ENCODE measurements at regions not wholly inside any gene's neighbourhood (a gene's known extent, or its start where the extent isn't known, plus 50 kb on each side); places are given as distances from the start of the nearest gene placed in this dataset.

GRCh38 chr15:38961931-38962330 is 397.3 kb upstream of the RASGRP1 start:
- Histone ChIP-seq H3K9me3 (ENCODE audit: insufficient read depth, low read length) (no peaks in the 10 kb centered on the region), H3K36me3 (ENCODE audit: insufficient read depth, insufficient read length, low read length) (no peaks in the 10 kb centered on the region), H3K4me1 (ENCODE audit: insufficient read depth, insufficient read length) (no peaks in the 10 kb centered on the region), H3K4me3 (ENCODE audit: insufficient read length, low read depth) (no peak overlapping the region), H3K9ac (ENCODE audit: insufficient read length, low read depth) (no peak overlapping the region), H3K27me3 (ENCODE audit: insufficient read depth, insufficient read length) (no peaks in the 10 kb centered on the region)
- TF ChIP-seq SUZ12 (IDR thresholded peaks at IDR 0.05; ENCODE audit: extremely low read depth, insufficient read depth, insufficient read length) (no peak), ZNF274 (IDR thresholded peaks at IDR 0.05; ENCODE audit: low read depth, low read length) (no peak), YY1 (IDR thresholded peaks at IDR 0.05; ENCODE audit: insufficient read depth, insufficient read length) (no peak)
- no peak for DNase-seq (ENCODE audit: low read depth, low spot score)

GRCh38 chr15:38972831-38973230 is 408.2 kb upstream of the RASGRP1 start:
- TF ChIP-seq SUZ12 (IDR thresholded peaks at IDR 0.05; ENCODE audit: extremely low read depth, insufficient read depth, insufficient read length) = no peak
- no peak for TF ChIP-seq YY1 (IDR thresholded peaks at IDR 0.05; ENCODE audit: insufficient read depth, insufficient read length)
- no peak for TF ChIP-seq ZNF274 (IDR thresholded peaks at IDR 0.05; ENCODE audit: low read depth, low read length)
- Histone ChIP-seq H3K9ac (ENCODE audit: insufficient read length, low read depth) (no peak overlapping the region), H3K36me3 (ENCODE audit: insufficient read depth, insufficient read length, low read length) (no peaks in the 10 kb centered on the region), H3K4me1 (ENCODE audit: insufficient read depth, insufficient read length) (no peaks in the 10 kb centered on the region), H3K4me3 (ENCODE audit: insufficient read length, low read depth) (no peak overlapping the region), H3K27me3 (ENCODE audit: insufficient read depth, insufficient read length) (no peaks in the 10 kb centered on the region), H3K9me3 (ENCODE audit: insufficient read depth, low read length) (0 out of 2 replicates have a peak, but pooled peaks cover 3% of the 10 kb centered on the region)
- DNase-seq (ENCODE audit: low read depth, low spot score) = no peak

- TF ChIP-seq YY1 (IDR thresholded peaks at IDR 0.05; ENCODE audit: insufficient read depth, insufficient read length) = no peak
- no peak for TF ChIP-seq ZNF274 (IDR thresholded peaks at IDR 0.05; ENCODE audit: low read depth, low read length)
- TF ChIP-seq SUZ12 (IDR thresholded peaks at IDR 0.05; ENCODE audit: extremely low read depth, insufficient read depth, insufficient read length) = no peak
- H3K4me3 ChIP-seq (ENCODE audit: insufficient read length, low read depth) = no peak overlapping the region
- no peaks in the 10 kb centered on the region for H3K4me1 ChIP-seq (ENCODE audit: insufficient read depth, insufficient read length)
- no peak for DNase-seq (ENCODE audit: low read depth, low spot score)
- H3K36me3 ChIP-seq (ENCODE audit: insufficient read depth, insufficient read length, low read length) = no peaks in the 10 kb centered on the region
- H3K9me3 ChIP-seq (ENCODE audit: insufficient read depth, low read length) = 0 out of 2 replicates have a peak, but pooled peaks cover 3% of the 10 kb centered on the region
- H3K27me3 ChIP-seq (ENCODE audit: insufficient read depth, insufficient read length) = no peaks in the 10 kb centered on the region
- no peak overlapping the region for H3K9ac ChIP-seq (ENCODE audit: insufficient read length, low read depth)
Measured at GRCh38 chr15:38975282-38975990, 410.8 kb upstream of the RASGRP1 start.

- peak; percentile 18 for DNase-seq (ENCODE audit: low read depth, low spot score)
- TF ChIP-seq ZNF274 (IDR thresholded peaks at IDR 0.05; ENCODE audit: low read depth, low read length) (no peak), YY1 (IDR thresholded peaks at IDR 0.05; ENCODE audit: insufficient read depth, insufficient read length) (no peak), SUZ12 (IDR thresholded peaks at IDR 0.05; ENCODE audit: extremely low read depth, insufficient read depth, insufficient read length) (no peak)
Measured at GRCh38 chr15:38991126-38991525, 426.5 kb upstream of the RASGRP1 start.

GRCh38 chr15:38991701-38992100 is 427.1 kb upstream of the RASGRP1 start:
- TF ChIP-seq SUZ12 (IDR thresholded peaks at IDR 0.05; ENCODE audit: extremely low read depth, insufficient read depth, insufficient read length) (no peak), YY1 (IDR thresholded peaks at IDR 0.05; ENCODE audit: insufficient read depth, insufficient read length) (no peak), ZNF274 (IDR thresholded peaks at IDR 0.05; ENCODE audit: low read depth, low read length) (no peak)
- Histone ChIP-seq H3K4me3 (ENCODE audit: insufficient read length, low read depth) (no peak overlapping the region), H3K36me3 (ENCODE audit: insufficient read depth, insufficient read length, low read length) (no peaks in the 10 kb centered on the region), H3K4me1 (ENCODE audit: insufficient read depth, insufficient read length) (no peaks in the 10 kb centered on the region), H3K27me3 (ENCODE audit: insufficient read depth, insufficient read length) (no peaks in the 10 kb centered on the region), H3K9ac (ENCODE audit: insufficient read length, low read depth) (no peak overlapping the region), H3K9me3 (ENCODE audit: insufficient read depth, low read length) (no peaks in the 10 kb centered on the region)
- no peak for DNase-seq (ENCODE audit: low read depth, low spot score)

More at GRCh38 chr15:38991126-38991525, 426.5 kb upstream of the RASGRP1 start:
- Histone ChIP-seq H3K4me3 (ENCODE audit: insufficient read length, low read depth) (no peak overlapping the region), H3K9me3 (ENCODE audit: insufficient read depth, low read length) (no peaks in the 10 kb centered on the region), H3K9ac (ENCODE audit: insufficient read length, low read depth) (no peak overlapping the region), H3K27me3 (ENCODE audit: insufficient read depth, insufficient read length) (no peaks in the 10 kb centered on the region), H3K4me1 (ENCODE audit: insufficient read depth, insufficient read length) (no peaks in the 10 kb centered on the region), H3K36me3 (ENCODE audit: insufficient read depth, insufficient read length, low read length) (no peaks in the 10 kb centered on the region)

GRCh38 chr15:38992506-38992905 is 427.9 kb upstream of the RASGRP1 start:
- Histone ChIP-seq H3K4me3 (ENCODE audit: insufficient read length, low read depth) (no peak overlapping the region), H3K4me1 (ENCODE audit: insufficient read depth, insufficient read length) (no peaks in the 10 kb centered on the region), H3K9ac (ENCODE audit: insufficient read length, low read depth) (no peak overlapping the region), H3K36me3 (ENCODE audit: insufficient read depth, insufficient read length, low read length) (no peaks in the 10 kb centered on the region), H3K27me3 (ENCODE audit: insufficient read depth, insufficient read length) (no peaks in the 10 kb centered on the region), H3K9me3 (ENCODE audit: insufficient read depth, low read length) (no peaks in the 10 kb centered on the region)
- TF ChIP-seq SUZ12 (IDR thresholded peaks at IDR 0.05; ENCODE audit: extremely low read depth, insufficient read depth, insufficient read length) (no peak), ZNF274 (IDR thresholded peaks at IDR 0.05; ENCODE audit: low read depth, low read length) (no peak), YY1 (IDR thresholded peaks at IDR 0.05; ENCODE audit: insufficient read depth, insufficient read length) (no peak)
- no peak for DNase-seq (ENCODE audit: low read depth, low spot score)

GRCh38 chr15:38992930-38993329 is 428.3 kb upstream of the RASGRP1 start:
- H3K9ac ChIP-seq (ENCODE audit: insufficient read length, low read depth) = no peak overlapping the region
- TF ChIP-seq SUZ12 (IDR thresholded peaks at IDR 0.05; ENCODE audit: extremely low read depth, insufficient read depth, insufficient read length) (no peak), YY1 (IDR thresholded peaks at IDR 0.05; ENCODE audit: insufficient read depth, insufficient read length) (no peak), ZNF274 (IDR thresholded peaks at IDR 0.05; ENCODE audit: low read depth, low read length) (no peak)
- DNase-seq (ENCODE audit: low read depth, low spot score) = no peak
- H3K9me3 ChIP-seq (ENCODE audit: insufficient read depth, low read length) = no peaks in the 10 kb centered on the region
- no peaks in the 10 kb centered on the region for H3K4me1 ChIP-seq (ENCODE audit: insufficient read depth, insufficient read length)
- H3K4me3 ChIP-seq (ENCODE audit: insufficient read length, low read depth) = no peak overlapping the region
- H3K27me3 ChIP-seq (ENCODE audit: insufficient read depth, insufficient read length) = no peaks in the 10 kb centered on the region
- H3K36me3 ChIP-seq (ENCODE audit: insufficient read depth, insufficient read length, low read length) = no peaks in the 10 kb centered on the region
